Upper lobe of left lung (tissue), 6 donors: ENCODE measurements at regions not wholly inside any gene's neighbourhood (a gene's known extent, or its start where the extent isn't known, plus 50 kb on each side); places are given as distances from the start of the nearest gene placed in this dataset.

Experiments
- ATAC-seq, 2 donors: fragments of 200-7000 bp; cut with Tn5 transposase; one replicate each; pipeline ENCODE4 v1.9.1; 2022; ENCODE audit warnings: mild to moderate bottlenecking in 2 of 2, moderate library complexity in 2 of 2; ENCODE audit not compliant: low FRiP score in 2 of 2
- DNase-seq, 2 donors: peaks; one replicate each; pipeline ENCODE4 v3.0.0-alpha.2; 2019 to 2020
- H3K27ac ChIP-seq, 4 donors: fragments of 200-600 bp; sonication (generic); one replicate each; pipeline ENCODE4 v1.5.1; 2016 to 2019
- H3K27me3 ChIP-seq, 4 donors: fragments of 200-600 bp; sonication (generic); one replicate each; pipeline ENCODE4 v1.5.1; 2017 to 2019
- H3K36me3 ChIP-seq, 4 donors: fragments of 200-600 bp; sonication (generic); one replicate each; pipeline ENCODE4 v1.5.1; 2016 to 2019
- H3K4me1 ChIP-seq, 4 donors: fragments of 200-600 bp; sonication (generic); one replicate each; pipeline ENCODE4 v1.5.1; 2018 to 2019
- H3K4me3 ChIP-seq, 4 donors: fragments of 200-600 bp; sonication (generic); one replicate each; pipeline ENCODE4 v1.5.1; 2017 to 2019; ENCODE audit warnings: mild to moderate bottlenecking in 2 of 4, moderate library complexity in 1 of 4
- H3K9me3 ChIP-seq, 4 donors: fragments of 200-600 bp; sonication (generic); one replicate each; pipeline ENCODE4 v1.5.1; 2018 to 2019
- EP300 ChIP-seq, 4 donors: sonication (generic); formaldehyde crosslinking; IDR thresholded peaks; one replicate each; pipeline ENCODE4 v1.5.1; 2017; ENCODE audit warnings: antibody characterized with exemption in 4 of 4, control low read depth in 2 of 4
- POLR2A ChIP-seq, 4 donors: fragments of 450-650 bp; IDR thresholded peaks; one replicate each; pipeline ENCODE4 v1.5.1; 2016 to 2017; ENCODE audit warnings: antibody characterized with exemption in 4 of 4, mild to moderate bottlenecking in 2 of 4
- POLR2AphosphoS5 ChIP-seq, 2 donors: sonication (generic); formaldehyde crosslinking; IDR thresholded peaks; one replicate each; pipeline ENCODE4 v1.5.1; 2017; ENCODE audit warnings: antibody characterized with exemption in 2 of 2
- WGBS, 2 donors: methylation state at CpG; one replicate each; pipeline ENCODE4 v1.1.5; 2017 to 2018; 5-methylcytosine and 5-hydroxymethylcytosine counted together
- TF ChIP-seq, protein P1 (sequence below), 6 experiments: fragments of 450-650 bp in 4 of 6; fragments of 200-600 bp in 2 of 6; sonication (generic) in 2 of 6; IDR thresholded peaks; one replicate each; pipeline ENCODE4 v1.5.1; 2016 to 2019; ENCODE audit warnings: antibody characterized with exemption in 6 of 6
- donor health status: DM: no; HTN: no; CAD: no; lungs with moderate emphysema.
- donor health status: DM: no; HTN: yes; CAD: no; lungs with severe emphysema.

GRCh38 chr14:46596236-46596635 is 55.3 kb downstream of the RPL10L start:
- no peak for TF ChIP-seq POLR2AphosphoS5 (IDR thresholded peaks at IDR 0.05)
- TF ChIP-seq, protein P1, sequence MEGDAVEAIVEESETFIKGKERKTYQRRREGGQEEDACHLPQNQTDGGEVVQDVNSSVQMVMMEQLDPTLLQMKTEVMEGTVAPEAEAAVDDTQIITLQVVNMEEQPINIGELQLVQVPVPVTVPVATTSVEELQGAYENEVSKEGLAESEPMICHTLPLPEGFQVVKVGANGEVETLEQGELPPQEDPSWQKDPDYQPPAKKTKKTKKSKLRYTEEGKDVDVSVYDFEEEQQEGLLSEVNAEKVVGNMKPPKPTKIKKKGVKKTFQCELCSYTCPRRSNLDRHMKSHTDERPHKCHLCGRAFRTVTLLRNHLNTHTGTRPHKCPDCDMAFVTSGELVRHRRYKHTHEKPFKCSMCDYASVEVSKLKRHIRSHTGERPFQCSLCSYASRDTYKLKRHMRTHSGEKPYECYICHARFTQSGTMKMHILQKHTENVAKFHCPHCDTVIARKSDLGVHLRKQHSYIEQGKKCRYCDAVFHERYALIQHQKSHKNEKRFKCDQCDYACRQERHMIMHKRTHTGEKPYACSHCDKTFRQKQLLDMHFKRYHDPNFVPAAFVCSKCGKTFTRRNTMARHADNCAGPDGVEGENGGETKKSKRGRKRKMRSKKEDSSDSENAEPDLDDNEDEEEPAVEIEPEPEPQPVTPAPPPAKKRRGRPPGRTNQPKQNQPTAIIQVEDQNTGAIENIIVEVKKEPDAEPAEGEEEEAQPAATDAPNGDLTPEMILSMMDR (IDR thresholded peaks at IDR 0.05), result no peak
- no peak overlapping the region for H3K4me3 ChIP-seq
- H3K27ac ChIP-seq, result no peak overlapping the region
- no peaks in the 10 kb centered on the region for H3K4me1 ChIP-seq
- ATAC-seq (no peak), DNase-seq (no peak)
- no peaks in the 10 kb centered on the region for H3K9me3 ChIP-seq
- H3K36me3 ChIP-seq, result no peaks in the 10 kb centered on the region
- no peaks in the 10 kb centered on the region for H3K27me3 ChIP-seq

GRCh38 chr14:46582826-46583225 is 68.8 kb downstream of the RPL10L start:
- Histone ChIP-seq H3K27me3 (no peaks in the 10 kb centered on the region), H3K9me3 (no peaks in the 10 kb centered on the region), H3K4me3 (no peak overlapping the region), H3K36me3 (no peaks in the 10 kb centered on the region), H3K27ac (no peak overlapping the region), H3K4me1 (no peaks in the 10 kb centered on the region)
- WGBS, 2 donors, result 45 to 74% methylated on average over 1 of the region's 1 CpG
- DNase-seq (no peak), ATAC-seq (no peak)
- TF ChIP-seq POLR2AphosphoS5 (IDR thresholded peaks at IDR 0.05) (no peak), POLR2A (IDR thresholded peaks at IDR 0.05) (no peak), EP300 (IDR thresholded peaks at IDR 0.05) (no peak)
- TF ChIP-seq, protein P1 (IDR thresholded peaks at IDR 0.05), result no peak

GRCh38 chr14:46581036-46581671 is 70.4 kb downstream of the RPL10L start:
- no peak overlapping the region for H3K27ac ChIP-seq
- H3K4me1 ChIP-seq, result no peaks in the 10 kb centered on the region
- ATAC-seq, result no peak
- WGBS, 2 donors, result 25 to 28% methylated on average over 5 of the region's 5 CpGs
- no peak overlapping the region for H3K4me3 ChIP-seq
- TF ChIP-seq POLR2A (IDR thresholded peaks at IDR 0.05) (no peak), EP300 (IDR thresholded peaks at IDR 0.05) (no peak), POLR2AphosphoS5 (IDR thresholded peaks at IDR 0.05) (no peak)
- TF ChIP-seq, protein P1 (IDR thresholded peaks at IDR 0.05), result peak in 5 of 6 experiments; percentile 12 to 55 (median 31)
- H3K9me3 ChIP-seq, result no peaks in the 10 kb centered on the region
- H3K36me3 ChIP-seq, result no peaks in the 10 kb centered on the region
- peak in 1 of 2 donors; percentile 22 for DNase-seq
- H3K27me3 ChIP-seq, result no peaks in the 10 kb centered on the region

DNA sequence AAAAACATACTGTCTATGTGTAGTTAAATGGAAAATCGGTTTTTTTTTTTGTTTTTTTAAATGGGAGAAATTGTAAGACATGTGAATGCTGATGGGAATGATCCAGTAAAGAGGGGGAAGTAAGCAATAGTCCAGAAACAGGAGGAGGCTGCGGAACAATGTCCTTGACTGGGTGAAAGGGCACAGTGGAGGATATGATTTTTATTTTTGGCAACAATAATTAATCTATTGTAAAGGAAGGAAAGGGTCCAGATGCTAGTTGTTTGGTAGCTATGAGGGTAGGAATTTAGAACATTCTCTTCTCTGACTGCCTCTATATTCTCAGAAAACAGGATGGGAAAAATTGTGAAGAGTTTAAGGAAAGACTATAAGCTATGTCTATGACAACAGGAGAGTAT is 76.6 kb downstream of the RPL10L start:
- no peaks in the 10 kb centered on the region for H3K9me3 ChIP-seq
- DNase-seq, result no peak
- no peak overlapping the region for H3K27ac ChIP-seq
- ATAC-seq, result no peak
- H3K27me3 ChIP-seq, result no peaks in the 10 kb centered on the region
- WGBS, 2 donors, result 42 to 50% methylated on average over 2 of the region's 2 CpGs
- H3K4me3 ChIP-seq, result no peak overlapping the region
- no peaks in the 10 kb centered on the region for H3K36me3 ChIP-seq
- no peaks in the 10 kb centered on the region for H3K4me1 ChIP-seq
- TF ChIP-seq EP300 (IDR thresholded peaks at IDR 0.05), result no peak
- TF ChIP-seq POLR2A (IDR thresholded peaks at IDR 0.05), result no peak
- TF ChIP-seq, protein P1 (IDR thresholded peaks at IDR 0.05), result no peak
- TF ChIP-seq POLR2AphosphoS5 (IDR thresholded peaks at IDR 0.05), result no peak

DNA sequence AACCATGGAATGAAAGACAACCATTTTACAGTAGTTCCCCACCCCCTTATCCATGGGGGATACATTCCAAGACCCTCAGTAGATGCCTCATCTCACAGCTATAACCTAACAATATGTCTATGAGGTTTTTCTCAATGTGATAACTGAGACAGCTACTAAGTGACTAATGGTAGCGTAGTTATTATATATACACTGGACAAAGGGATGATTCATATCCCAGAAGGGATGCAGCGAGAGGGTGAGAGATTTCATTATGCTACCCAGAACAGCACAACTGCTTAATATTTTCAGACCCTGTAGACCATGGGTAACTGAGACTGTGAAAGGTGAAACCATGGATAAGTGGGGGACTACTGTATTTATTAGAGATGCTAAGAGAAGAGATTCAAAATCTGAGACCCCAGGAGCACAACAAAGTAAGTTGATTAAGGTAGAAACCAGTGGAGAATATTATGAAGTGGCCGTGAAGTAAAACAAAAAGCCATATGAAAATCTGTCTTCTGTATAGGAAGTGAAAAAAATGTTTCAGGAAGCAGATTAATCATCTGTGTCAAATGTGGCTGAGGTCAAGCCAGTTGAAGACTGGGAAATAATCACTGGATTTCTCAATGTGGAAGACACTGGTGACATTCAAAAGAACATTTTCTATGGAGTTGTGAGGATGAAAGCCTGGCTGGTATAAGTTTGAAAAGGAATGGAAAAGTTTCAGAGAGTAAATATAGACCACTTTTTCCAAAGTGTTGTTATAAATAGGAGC is 77.2 kb downstream of the RPL10L start:
- no peaks in the 10 kb centered on the region for H3K27me3 ChIP-seq
- H3K27ac ChIP-seq, result no peak overlapping the region
- DNase-seq, result no peak
- H3K36me3 ChIP-seq, result no peaks in the 10 kb centered on the region
- H3K4me3 ChIP-seq, result no peak overlapping the region
- H3K9me3 ChIP-seq, result no peaks in the 10 kb centered on the region
- ATAC-seq, result no peak
- TF ChIP-seq EP300 (IDR thresholded peaks at IDR 0.05), result no peak
- TF ChIP-seq POLR2A (IDR thresholded peaks at IDR 0.05), result no peak
- TF ChIP-seq, protein P1 (IDR thresholded peaks at IDR 0.05), result no peak
- no peak for TF ChIP-seq POLR2AphosphoS5 (IDR thresholded peaks at IDR 0.05)
- no peaks in the 10 kb centered on the region for H3K4me1 ChIP-seq
- 54 to 62% methylated on average over 3 of the region's 3 CpGs for WGBS, 2 donors
